RWPE1 (cell line): ENCODE measurements at regions not wholly inside any gene's neighbourhood (a gene's known extent, or its start where the extent isn't known, plus 50 kb on each side); places are given as distances from the start of the nearest gene placed in this dataset.

Source experiments
- CTCF ChIA-PET: fragments of 350-600 bp; sonication (Branson Sonifier 250); formaldehyde crosslinking; extraction: SDS; loops from one replicate; lab custom pipeline; 2021; lab: Yijun Ruan, JAX
- POLR2A ChIA-PET: fragments of 400-600 bp; formaldehyde crosslinking; extraction: SDS; loops from one replicate; lab custom pipeline; 2020; ENCODE audit warnings: antibody characterized with exemption; ENCODE audit not compliant: low non-redundant PET; lab: Yijun Ruan, JAX
- DNase-seq: peaks from one replicate; pipeline ENCODE4 v3.0.0; 2012; ENCODE audit warnings: low spot score
- H3K27ac ChIP-seq: fragments of 450-650 bp; 2 replicates; pipeline ENCODE4 v1.5.1; 2017
- CTCF ChIP-seq: fragments of 450-650 bp; conservative IDR thresholded peaks from 2 replicates; pipeline ENCODE4 v1.5.1; 2017; ENCODE audit warnings: low read depth, mild to moderate bottlenecking

GRCh38 chr10:78140066-78140630 lies 106.5 kb downstream of the RPS24 start:
- ChIA-PET POLR2A (no interaction called here), CTCF (interaction anchor here (0.5 to 0.7 kb wide), 3 partner anchors 208 to 1152 kb away, joined by 3 read pairs; no protein-coding TSS in a partner anchor)
- no peak for TF ChIP-seq CTCF
- no peak for DNase-seq
- H3K27ac ChIP-seq = no peak overlapping the region

GRCh38 chr10:78143576-78143975 lies 109.9 kb downstream of the RPS24 start:
- no peak overlapping the region for H3K27ac ChIP-seq
- CTCF ChIA-PET = interaction anchor here (0.5 kb wide), 1 partner anchor 89 kb away, joined by 3 read pairs; no protein-coding TSS in a partner anchor
- DNase-seq = no peak
- POLR2A ChIA-PET = no interaction called here
- TF ChIP-seq CTCF = no peak

GRCh38 chr10:78146200-78146599 lies 112.5 kb downstream of the RPS24 start:
- H3K27ac ChIP-seq = no peak overlapping the region
- no peak for TF ChIP-seq CTCF
- no peak for DNase-seq
- ChIA-PET CTCF (no interaction called here), POLR2A (no interaction called here)

GRCh38 chr10:78147202-78147601 lies 113.5 kb downstream of the RPS24 start:
- DNase-seq = no peak
- ChIA-PET POLR2A (no interaction called here), CTCF (interaction anchor here (0.6 kb wide), 1 partner anchor 11 kb away, joined by 5 read pairs; no protein-coding TSS in a partner anchor)
- no peak for TF ChIP-seq CTCF
- H3K27ac ChIP-seq = no peak overlapping the region

GRCh38 chr10:78148216-78148960 lies 114.7 kb downstream of the RPS24 start:
- no peak for TF ChIP-seq CTCF
- ChIA-PET POLR2A (no interaction called here), CTCF (interaction anchor here (0.6 to 0.7 kb wide), 3 partner anchors 13 to 434 kb away, joined by 4 to 6 read pairs (median 6); no protein-coding TSS in a partner anchor)
- no peak for DNase-seq
- H3K27ac ChIP-seq = no peak overlapping the region

GRCh38 chr10:78148961-78149612 lies 115.4 kb downstream of the RPS24 start:
- no peak for TF ChIP-seq CTCF
- DNase-seq = peak; percentile 33

More at GRCh38 chr10:78148961-78149612, 115.4 kb downstream of the RPS24 start:
- no peak overlapping the region for H3K27ac ChIP-seq
- POLR2A ChIA-PET = no interaction called here
- CTCF ChIA-PET = interaction anchor here (0.6 to 0.7 kb wide), 2 partner anchors 12 to 435 kb away, joined by 4 to 6 read pairs; no protein-coding TSS in a partner anchor
